ENCODE measurements at regions not wholly inside any gene's neighbourhood (a gene's known extent, or its start where the extent isn't known, plus 50 kb on each side); places are given as distances from the start of the nearest gene placed in this dataset.

DNA sequence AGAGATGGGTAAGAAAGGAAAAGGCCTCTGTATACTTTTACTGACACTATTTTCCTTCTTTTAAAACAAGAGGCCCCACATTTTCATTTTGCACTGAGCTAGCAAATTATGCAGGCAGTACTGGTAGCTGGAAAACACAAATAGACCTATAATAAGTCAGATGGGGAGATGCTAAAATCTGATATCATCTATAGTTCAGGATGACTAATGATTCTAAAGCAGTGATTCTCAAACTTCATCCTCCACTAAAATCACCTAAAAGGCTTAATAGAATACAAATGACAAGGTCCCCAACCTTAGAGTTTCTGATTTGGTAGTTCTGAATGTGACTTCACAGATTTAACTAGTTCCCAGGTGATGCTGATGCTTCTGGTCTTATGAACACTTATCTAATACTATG is 247.3 kb upstream of the DIPK2B start:
- Histone ChIP-seq H3K4me3 (ENCODE audit: low read depth in 2 of 2, low read length in 2 of 2) (no peak overlapping the region), H3K27ac (ENCODE audit: low read length) (no peak overlapping the region)

DNA sequence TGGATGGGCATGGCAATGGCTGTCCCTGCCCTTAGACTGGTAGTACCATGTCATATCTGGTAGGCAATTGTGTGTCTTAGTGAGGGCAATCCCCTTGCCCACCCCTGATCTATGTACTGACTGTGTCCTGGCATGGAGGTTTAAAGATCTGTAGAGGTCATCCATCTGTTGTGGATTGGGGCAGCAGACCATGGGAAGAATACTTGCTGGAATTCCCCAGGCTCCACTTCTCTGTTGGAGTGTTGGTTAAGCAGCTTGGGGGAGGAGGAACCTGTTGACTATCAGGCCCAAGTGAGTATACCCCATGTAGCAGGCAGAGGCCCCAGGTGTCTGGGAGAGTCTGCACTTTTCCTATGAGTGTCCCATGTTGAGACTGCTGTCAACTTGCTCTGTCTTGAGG is 246.7 kb upstream of the DIPK2B start:
- no peak overlapping the region for H3K4me3 ChIP-seq (ENCODE audit: low read depth in 2 of 2, low read length in 2 of 2)
- DNase-seq (ENCODE audit: low read depth, low spot score) (no peak), ATAC-seq (no peak)
- H3K9me3 ChIP-seq (ENCODE audit: control insufficient read depth, insufficient read depth, low read depth, low read length) = no peaks in the 10 kb centered on the region
- no TSS peak for BruUV-seq (replicated peaks)
- H3K36me3 ChIP-seq (ENCODE audit: control insufficient read depth, insufficient read depth, low read length) = no peaks in the 10 kb centered on the region
- CTCF ChIA-PET = no interaction called here
- no peaks in the 10 kb centered on the region for H3K27me3 ChIP-seq (ENCODE audit: control insufficient read depth, insufficient read depth, low read length)
- no peak overlapping the region for H3K27ac ChIP-seq (ENCODE audit: low read length)
- in situ Hi-C loops (cut with HindIII; ENCODE audit: low pct_unique_long_range_greater_than_20kb, low sequenced_read_pairs) (no loop called here), intact Hi-C loops (cut with micrococcal nuclease; ENCODE audit: unreplicated experiment) (no loop called here)
- TF ChIP-seq, protein P1, sequence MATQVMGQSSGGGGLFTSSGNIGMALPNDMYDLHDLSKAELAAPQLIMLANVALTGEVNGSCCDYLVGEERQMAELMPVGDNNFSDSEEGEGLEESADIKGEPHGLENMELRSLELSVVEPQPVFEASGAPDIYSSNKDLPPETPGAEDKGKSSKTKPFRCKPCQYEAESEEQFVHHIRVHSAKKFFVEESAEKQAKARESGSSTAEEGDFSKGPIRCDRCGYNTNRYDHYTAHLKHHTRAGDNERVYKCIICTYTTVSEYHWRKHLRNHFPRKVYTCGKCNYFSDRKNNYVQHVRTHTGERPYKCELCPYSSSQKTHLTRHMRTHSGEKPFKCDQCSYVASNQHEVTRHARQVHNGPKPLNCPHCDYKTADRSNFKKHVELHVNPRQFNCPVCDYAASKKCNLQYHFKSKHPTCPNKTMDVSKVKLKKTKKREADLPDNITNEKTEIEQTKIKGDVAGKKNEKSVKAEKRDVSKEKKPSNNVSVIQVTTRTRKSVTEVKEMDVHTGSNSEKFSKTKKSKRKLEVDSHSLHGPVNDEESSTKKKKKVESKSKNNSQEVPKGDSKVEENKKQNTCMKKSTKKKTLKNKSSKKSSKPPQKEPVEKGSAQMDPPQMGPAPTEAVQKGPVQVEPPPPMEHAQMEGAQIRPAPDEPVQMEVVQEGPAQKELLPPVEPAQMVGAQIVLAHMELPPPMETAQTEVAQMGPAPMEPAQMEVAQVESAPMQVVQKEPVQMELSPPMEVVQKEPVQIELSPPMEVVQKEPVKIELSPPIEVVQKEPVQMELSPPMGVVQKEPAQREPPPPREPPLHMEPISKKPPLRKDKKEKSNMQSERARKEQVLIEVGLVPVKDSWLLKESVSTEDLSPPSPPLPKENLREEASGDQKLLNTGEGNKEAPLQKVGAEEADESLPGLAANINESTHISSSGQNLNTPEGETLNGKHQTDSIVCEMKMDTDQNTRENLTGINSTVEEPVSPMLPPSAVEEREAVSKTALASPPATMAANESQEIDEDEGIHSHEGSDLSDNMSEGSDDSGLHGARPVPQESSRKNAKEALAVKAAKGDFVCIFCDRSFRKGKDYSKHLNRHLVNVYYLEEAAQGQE (IDR thresholded peaks at IDR 0.05; ENCODE audit: insufficient read depth in 1 of 2, low read depth in 2 of 2, low read length in 1 of 2) = no peak
- TF ChIP-seq SIN3A (IDR thresholded peaks at IDR 0.05; ENCODE audit: borderline replicate concordance, insufficient read depth, low read depth, low read length) (no peak), TCF7L2 (IDR thresholded peaks at IDR 0.05; ENCODE audit: low read depth, low read length) (no peak), POLR2AphosphoS5 (IDR thresholded peaks at IDR 0.05; ENCODE audit: low read depth, low read length) (no peak)
- TF ChIP-seq, protein P2, sequence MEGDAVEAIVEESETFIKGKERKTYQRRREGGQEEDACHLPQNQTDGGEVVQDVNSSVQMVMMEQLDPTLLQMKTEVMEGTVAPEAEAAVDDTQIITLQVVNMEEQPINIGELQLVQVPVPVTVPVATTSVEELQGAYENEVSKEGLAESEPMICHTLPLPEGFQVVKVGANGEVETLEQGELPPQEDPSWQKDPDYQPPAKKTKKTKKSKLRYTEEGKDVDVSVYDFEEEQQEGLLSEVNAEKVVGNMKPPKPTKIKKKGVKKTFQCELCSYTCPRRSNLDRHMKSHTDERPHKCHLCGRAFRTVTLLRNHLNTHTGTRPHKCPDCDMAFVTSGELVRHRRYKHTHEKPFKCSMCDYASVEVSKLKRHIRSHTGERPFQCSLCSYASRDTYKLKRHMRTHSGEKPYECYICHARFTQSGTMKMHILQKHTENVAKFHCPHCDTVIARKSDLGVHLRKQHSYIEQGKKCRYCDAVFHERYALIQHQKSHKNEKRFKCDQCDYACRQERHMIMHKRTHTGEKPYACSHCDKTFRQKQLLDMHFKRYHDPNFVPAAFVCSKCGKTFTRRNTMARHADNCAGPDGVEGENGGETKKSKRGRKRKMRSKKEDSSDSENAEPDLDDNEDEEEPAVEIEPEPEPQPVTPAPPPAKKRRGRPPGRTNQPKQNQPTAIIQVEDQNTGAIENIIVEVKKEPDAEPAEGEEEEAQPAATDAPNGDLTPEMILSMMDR (IDR thresholded peaks at IDR 0.05) = no peak
- H3K4me1 ChIP-seq (ENCODE audit: control insufficient read depth, insufficient read depth, low read length) = no peaks in the 10 kb centered on the region
- POLR2A ChIA-PET = no interaction called here

More for the DNA sequence above, 247.3 kb upstream of the DIPK2B start:
- ChIA-PET CTCF (no interaction called here), POLR2A (no interaction called here)
- BruUV-seq (replicated peaks) = no TSS peak
- intact Hi-C loops (cut with micrococcal nuclease; ENCODE audit: unreplicated experiment) (no loop called here), in situ Hi-C loops (cut with HindIII; ENCODE audit: low pct_unique_long_range_greater_than_20kb, low sequenced_read_pairs) (no loop called here)
- DNase-seq (ENCODE audit: low read depth, low spot score) (no peak), ATAC-seq (no peak)
- Histone ChIP-seq H3K4me1 (ENCODE audit: control insufficient read depth, insufficient read depth, low read length) (no peaks in the 10 kb centered on the region), H3K36me3 (ENCODE audit: control insufficient read depth, insufficient read depth, low read length) (no peaks in the 10 kb centered on the region), H3K27me3 (ENCODE audit: control insufficient read depth, insufficient read depth, low read length) (no peaks in the 10 kb centered on the region), H3K9me3 (ENCODE audit: control insufficient read depth, insufficient read depth, low read depth, low read length) (no peaks in the 10 kb centered on the region)
- TF ChIP-seq POLR2AphosphoS5 (IDR thresholded peaks at IDR 0.05; ENCODE audit: low read depth, low read length) (no peak), TCF7L2 (IDR thresholded peaks at IDR 0.05; ENCODE audit: low read depth, low read length) (no peak)
- TF ChIP-seq, protein P1 (IDR thresholded peaks at IDR 0.05; ENCODE audit: insufficient read depth in 1 of 2, low read depth in 2 of 2, low read length in 1 of 2) = no peak
- TF ChIP-seq, protein P2 (IDR thresholded peaks at IDR 0.05) = no peak

All from Panc1 (cell line).